HCT116 (cell line): ENCODE measurements at regions not wholly inside any gene's neighbourhood (a gene's known extent, or its start where the extent isn't known, plus 50 kb on each side); places are given as distances from the start of the nearest gene placed in this dataset.

Experiments
- ATAC-seq: fragments of 200-7000 bp; cut with Tn5 transposase; 2 replicates; pipeline ENCODE4 v1.9.1; 2020; ENCODE audit warnings: mild to moderate bottlenecking, moderate library complexity
- BruUV-seq: library from RNA; stranded (reverse); fragments of 400-500 nt; replicated peaks from 2 replicates; lab custom pipeline; 2021; lab: Mats Ljungman, UMichigan
- CTCF ChIA-PET: fragments of 300-600 bp; sonication (Branson Sonifier 250); formaldehyde crosslinking; loops from one replicate; lab custom pipeline; 2021; ENCODE audit warnings: antibody characterized with exemption; lab: Charles Lee
- POLR2A ChIA-PET: fragments of 300-600, 350-600 bp; sonication (Branson Sonifier 250); formaldehyde crosslinking; loops from one replicate; lab custom pipeline; 2021; ENCODE audit warnings: antibody characterized with exemption; lab: Charles Lee
- RAD21 ChIA-PET, 2 experiments: fragments of 300-600 bp; sonication (Branson Sonifier 250); formaldehyde crosslinking; loops; one replicate each; lab custom pipeline; 2023; ENCODE audit warnings: low total read pairs in 2 of 2; ENCODE audit not compliant: uncharacterized antibody in 2 of 2, unreplicated experiment in 2 of 2, low non-redundant PET in 1 of 2; lab: Charles Lee
- DNase-seq: peaks from one replicate; pipeline ENCODE4 v3.0.0-alpha.2; 2010; ENCODE audit warnings: low read depth, low spot score
- H2AFZ ChIP-seq: fragments of 200-600 bp; shearing (Covaris generic), sonication (generic); 2 replicates; pipeline ENCODE4 v1.6.1; 2017; ENCODE audit warnings: low read depth, mixed run types, mixed read lengths, antibody characterized with exemption, low read length; ENCODE audit not compliant: poor library complexity, severe bottlenecking
- H3K27ac ChIP-seq: 2 replicates; pipeline ENCODE4 v1.5.1; 2012; ENCODE audit warnings: low read depth, low read length
- H3K27me3 ChIP-seq: fragments of 200-600 bp; sonication (generic); 2 replicates; pipeline ENCODE4 v1.6.1; 2016; ENCODE audit warnings: mixed run types, low read length, mixed read lengths; ENCODE audit not compliant: insufficient read depth
- H3K36me3 ChIP-seq, 2 experiments: fragments of 200-500 bp in 1 of 2; fragments of 200-600 bp in 1 of 2; sonication (Bioruptor generic) in 1 of 2; sonication (generic) in 1 of 2; 2 replicates each; pipeline versions ENCODE4 v1.5.1 to v1.6.1; 2014 to 2016; ENCODE audit warnings: low read length in 2 of 2, inconsistent platforms in 1 of 2, mixed read lengths in 1 of 2, mixed run types in 1 of 2; ENCODE audit not compliant: insufficient read depth in 2 of 2, control insufficient read depth in 1 of 2
- H3K4me1 ChIP-seq, 2 experiments: fragments of 200-600 bp in 1 of 2; sonication (generic) in 1 of 2; 2 replicates each; pipeline versions ENCODE4 v1.5.1 to v1.6.1; 2012 to 2017; ENCODE audit warnings: low read length in 2 of 2, inconsistent platforms in 1 of 2, mild to moderate bottlenecking in 1 of 2, mixed read lengths in 1 of 2, mixed run types in 1 of 2, moderate library complexity in 1 of 2; ENCODE audit not compliant: insufficient read depth in 2 of 2, control insufficient read depth in 1 of 2
- H3K4me2 ChIP-seq: fragments of 200-600 bp; sonication (generic); 2 replicates; pipeline ENCODE4 v1.6.1; 2017; ENCODE audit warnings: mixed run types, low read length, mixed read lengths
- H3K4me3 ChIP-seq, 2 experiments: fragments of 200-600 bp in 1 of 2; sonication (generic) in 1 of 2; replicated peaks in 1 of 2; 2 replicates each; pipeline ENCODE4 v1.5.1; 2011 to 2016; ENCODE audit warnings: low read length in 2 of 2, control low read depth in 1 of 2, low read depth in 1 of 2, mild to moderate bottlenecking in 1 of 2, mixed read lengths in 1 of 2, mixed run types in 1 of 2
- H3K79me2 ChIP-seq: fragments of 200-600 bp; sonication (generic); 2 replicates; pipeline ENCODE4 v1.6.1; 2017; ENCODE audit warnings: mild to moderate bottlenecking, mixed run types, low read length, moderate library complexity, mixed read lengths; ENCODE audit not compliant: insufficient read depth
- H3K9ac ChIP-seq: fragments of 200-600 bp; sonication (generic); 2 replicates; pipeline ENCODE4 v1.6.1; 2016; ENCODE audit warnings: low read length, mixed read lengths
- H3K9me2 ChIP-seq: fragments of 200-600 bp; sonication (generic), shearing (Covaris generic); 2 replicates; pipeline ENCODE4 v1.6.1; 2017; ENCODE audit warnings: mixed run types, mild to moderate bottlenecking, moderate library complexity; ENCODE audit not compliant: insufficient read depth
- H3K9me3 ChIP-seq, 2 experiments: fragments of 200-500 bp in 1 of 2; fragments of 200-600 bp in 1 of 2; sonication (Bioruptor generic) in 1 of 2; sonication (generic) in 1 of 2; 2 replicates each; pipeline ENCODE4 v1.6.1; 2014 to 2017; ENCODE audit warnings: low read length in 2 of 2, mixed read lengths in 2 of 2, inconsistent platforms in 1 of 2, low read depth in 1 of 2, mild to moderate bottlenecking in 1 of 2, mixed run types in 1 of 2, moderate library complexity in 1 of 2; ENCODE audit not compliant: control insufficient read depth in 1 of 2, insufficient read depth in 1 of 2
- H4K20me1 ChIP-seq: fragments of 200-600 bp; sonication (generic), shearing (Covaris generic); 2 replicates; pipeline ENCODE4 v1.6.1; 2017; ENCODE audit warnings: mixed run types, mild to moderate bottlenecking, moderate library complexity; ENCODE audit not compliant: insufficient read depth
- EGR1 ChIP-seq: IDR thresholded peaks from 2 replicates; pipeline ENCODE4 v1.6.1; 2012; ENCODE audit warnings: low read depth
- ELF1 ChIP-seq: IDR thresholded peaks from 2 replicates; pipeline ENCODE4 v1.6.1; 2012; ENCODE audit warnings: low read depth, borderline replicate concordance
- EZH2 ChIP-seq: fragments of 200-600 bp; sonication (generic); IDR thresholded peaks from 2 replicates; pipeline ENCODE4 v1.6.1; 2017; ENCODE audit warnings: antibody characterized with exemption, mixed run types
- JUND ChIP-seq: IDR thresholded peaks from 2 replicates; pipeline ENCODE4 v1.6.1; 2012
- POLR2AphosphoS5 ChIP-seq: IDR thresholded peaks from 2 replicates; pipeline ENCODE4 v1.6.1; 2011; ENCODE audit warnings: mild to moderate bottlenecking, low read depth, low read length, moderate library complexity
- RAD21 ChIP-seq: IDR thresholded peaks from 2 replicates; pipeline ENCODE4 v1.6.1; 2012; ENCODE audit warnings: low read depth, mild to moderate bottlenecking
- SIN3A ChIP-seq: IDR thresholded peaks from 2 replicates; pipeline ENCODE4 v1.6.1; 2012; ENCODE audit warnings: low read depth
- SP1 ChIP-seq: IDR thresholded peaks from 2 replicates; pipeline ENCODE4 v1.6.1; 2012; ENCODE audit warnings: low read depth
- SRF ChIP-seq: IDR thresholded peaks from 2 replicates; pipeline ENCODE4 v1.6.1; 2012; ENCODE audit warnings: low read depth
- YY1 ChIP-seq: IDR thresholded peaks from 2 replicates; pipeline ENCODE4 v1.6.1; 2011; ENCODE audit warnings: low read length, low read depth, moderate library complexity, mild to moderate bottlenecking; ENCODE audit not compliant: insufficient replicate concordance; ENCODE audit errors: extremely low read depth
- intact Hi-C: fragments of 100-400 bp; cut with micrococcal nuclease; formaldehyde crosslinking; loops from 2 replicates; pipeline ENCODE4 v1.10.0; 2022
- TF ChIP-seq, protein P1 (sequence below): IDR thresholded peaks from 2 replicates; pipeline ENCODE4 v1.6.1; 2012
- TF ChIP-seq, protein P2 (sequence below), 3 experiments: fragments of 200-600 bp in 1 of 3; sonication (generic) in 1 of 3; IDR thresholded peaks in 2 of 3; conservative IDR thresholded peaks in 1 of 3; 2 replicates each; pipeline ENCODE4 v1.5.1; 2012 to 2017; ENCODE audit warnings: low read depth in 2 of 3, low read length in 2 of 3, antibody characterized with exemption in 1 of 3, borderline replicate concordance in 1 of 3, control low read depth in 1 of 3, mild to moderate bottlenecking in 1 of 3, mixed read lengths in 1 of 3, mixed run types in 1 of 3, moderate library complexity in 1 of 3; ENCODE audit not compliant: insufficient read depth in 1 of 3
- TF ChIP-seq, protein P3 (sequence below): IDR thresholded peaks from 2 replicates; pipeline ENCODE4 v1.6.1; 2011; ENCODE audit warnings: mild to moderate bottlenecking, low read length, moderate library complexity; ENCODE audit not compliant: insufficient replicate concordance; ENCODE audit errors: extremely low read depth
- TF ChIP-seq, protein P4 (sequence below): IDR thresholded peaks from 2 replicates; pipeline ENCODE4 v1.6.1; 2012; ENCODE audit warnings: low read depth

GRCh38 chr2:13197248-13197647, 480.5 kb downstream of the TRIB2 start:
- Histone ChIP-seq H3K4me2 (no peak overlapping the region), H3K9ac (no peak overlapping the region), H3K79me2 (no peaks in the 10 kb centered on the region), H3K27me3 (no peaks in the 10 kb centered on the region), H3K27ac (no peak overlapping the region), H3K36me3 (no peaks in the 10 kb centered on the region), H3K4me3 (no peak overlapping the region), H4K20me1 (no peaks in the 10 kb centered on the region), H3K4me1 (no peaks in the 10 kb centered on the region), H2AFZ (no peak overlapping the region), H3K9me3 (no peaks in the 10 kb centered on the region), H3K9me2 (no peaks in the 10 kb centered on the region)
- intact Hi-C loops: loop anchor here (10.0 kb wide), 1 partner anchor 1748 kb away; no protein-coding TSS in a partner anchor
- no TSS peak for BruUV-seq
- POLR2A ChIA-PET: no interaction called here
- TF ChIP-seq, protein P1, sequence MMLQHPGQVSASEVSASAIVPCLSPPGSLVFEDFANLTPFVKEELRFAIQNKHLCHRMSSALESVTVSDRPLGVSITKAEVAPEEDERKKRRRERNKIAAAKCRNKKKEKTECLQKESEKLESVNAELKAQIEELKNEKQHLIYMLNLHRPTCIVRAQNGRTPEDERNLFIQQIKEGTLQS: no peak
- TF ChIP-seq, protein P2, sequence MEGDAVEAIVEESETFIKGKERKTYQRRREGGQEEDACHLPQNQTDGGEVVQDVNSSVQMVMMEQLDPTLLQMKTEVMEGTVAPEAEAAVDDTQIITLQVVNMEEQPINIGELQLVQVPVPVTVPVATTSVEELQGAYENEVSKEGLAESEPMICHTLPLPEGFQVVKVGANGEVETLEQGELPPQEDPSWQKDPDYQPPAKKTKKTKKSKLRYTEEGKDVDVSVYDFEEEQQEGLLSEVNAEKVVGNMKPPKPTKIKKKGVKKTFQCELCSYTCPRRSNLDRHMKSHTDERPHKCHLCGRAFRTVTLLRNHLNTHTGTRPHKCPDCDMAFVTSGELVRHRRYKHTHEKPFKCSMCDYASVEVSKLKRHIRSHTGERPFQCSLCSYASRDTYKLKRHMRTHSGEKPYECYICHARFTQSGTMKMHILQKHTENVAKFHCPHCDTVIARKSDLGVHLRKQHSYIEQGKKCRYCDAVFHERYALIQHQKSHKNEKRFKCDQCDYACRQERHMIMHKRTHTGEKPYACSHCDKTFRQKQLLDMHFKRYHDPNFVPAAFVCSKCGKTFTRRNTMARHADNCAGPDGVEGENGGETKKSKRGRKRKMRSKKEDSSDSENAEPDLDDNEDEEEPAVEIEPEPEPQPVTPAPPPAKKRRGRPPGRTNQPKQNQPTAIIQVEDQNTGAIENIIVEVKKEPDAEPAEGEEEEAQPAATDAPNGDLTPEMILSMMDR (IDR thresholded peaks at IDR 0.05 in 2 of 3, conservative IDR thresholded peaks at IDR 0.05 in 1 of 3; ENCODE audit: borderline replicate concordance in 1 of 3, insufficient read depth in 1 of 3, low read depth in 2 of 3, low read length in 2 of 3): no peak
- TF ChIP-seq POLR2AphosphoS5: no peak
- TF ChIP-seq SRF: no peak
- TF ChIP-seq EGR1: no peak
- TF ChIP-seq, protein P3, sequence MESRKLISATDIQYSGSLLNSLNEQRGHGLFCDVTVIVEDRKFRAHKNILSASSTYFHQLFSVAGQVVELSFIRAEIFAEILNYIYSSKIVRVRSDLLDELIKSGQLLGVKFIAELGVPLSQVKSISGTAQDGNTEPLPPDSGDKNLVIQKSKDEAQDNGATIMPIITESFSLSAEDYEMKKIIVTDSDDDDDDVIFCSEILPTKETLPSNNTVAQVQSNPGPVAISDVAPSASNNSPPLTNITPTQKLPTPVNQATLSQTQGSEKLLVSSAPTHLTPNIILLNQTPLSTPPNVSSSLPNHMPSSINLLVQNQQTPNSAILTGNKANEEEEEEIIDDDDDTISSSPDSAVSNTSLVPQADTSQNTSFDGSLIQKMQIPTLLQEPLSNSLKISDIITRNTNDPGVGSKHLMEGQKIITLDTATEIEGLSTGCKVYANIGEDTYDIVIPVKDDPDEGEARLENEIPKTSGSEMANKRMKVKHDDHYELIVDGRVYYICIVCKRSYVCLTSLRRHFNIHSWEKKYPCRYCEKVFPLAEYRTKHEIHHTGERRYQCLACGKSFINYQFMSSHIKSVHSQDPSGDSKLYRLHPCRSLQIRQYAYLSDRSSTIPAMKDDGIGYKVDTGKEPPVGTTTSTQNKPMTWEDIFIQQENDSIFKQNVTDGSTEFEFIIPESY: no peak
- no peak for TF ChIP-seq ELF1
- TF ChIP-seq JUND: no peak
- no peak for TF ChIP-seq SP1
- TF ChIP-seq EZH2: no peak
- no peak for TF ChIP-seq YY1
- TF ChIP-seq, protein P4, sequence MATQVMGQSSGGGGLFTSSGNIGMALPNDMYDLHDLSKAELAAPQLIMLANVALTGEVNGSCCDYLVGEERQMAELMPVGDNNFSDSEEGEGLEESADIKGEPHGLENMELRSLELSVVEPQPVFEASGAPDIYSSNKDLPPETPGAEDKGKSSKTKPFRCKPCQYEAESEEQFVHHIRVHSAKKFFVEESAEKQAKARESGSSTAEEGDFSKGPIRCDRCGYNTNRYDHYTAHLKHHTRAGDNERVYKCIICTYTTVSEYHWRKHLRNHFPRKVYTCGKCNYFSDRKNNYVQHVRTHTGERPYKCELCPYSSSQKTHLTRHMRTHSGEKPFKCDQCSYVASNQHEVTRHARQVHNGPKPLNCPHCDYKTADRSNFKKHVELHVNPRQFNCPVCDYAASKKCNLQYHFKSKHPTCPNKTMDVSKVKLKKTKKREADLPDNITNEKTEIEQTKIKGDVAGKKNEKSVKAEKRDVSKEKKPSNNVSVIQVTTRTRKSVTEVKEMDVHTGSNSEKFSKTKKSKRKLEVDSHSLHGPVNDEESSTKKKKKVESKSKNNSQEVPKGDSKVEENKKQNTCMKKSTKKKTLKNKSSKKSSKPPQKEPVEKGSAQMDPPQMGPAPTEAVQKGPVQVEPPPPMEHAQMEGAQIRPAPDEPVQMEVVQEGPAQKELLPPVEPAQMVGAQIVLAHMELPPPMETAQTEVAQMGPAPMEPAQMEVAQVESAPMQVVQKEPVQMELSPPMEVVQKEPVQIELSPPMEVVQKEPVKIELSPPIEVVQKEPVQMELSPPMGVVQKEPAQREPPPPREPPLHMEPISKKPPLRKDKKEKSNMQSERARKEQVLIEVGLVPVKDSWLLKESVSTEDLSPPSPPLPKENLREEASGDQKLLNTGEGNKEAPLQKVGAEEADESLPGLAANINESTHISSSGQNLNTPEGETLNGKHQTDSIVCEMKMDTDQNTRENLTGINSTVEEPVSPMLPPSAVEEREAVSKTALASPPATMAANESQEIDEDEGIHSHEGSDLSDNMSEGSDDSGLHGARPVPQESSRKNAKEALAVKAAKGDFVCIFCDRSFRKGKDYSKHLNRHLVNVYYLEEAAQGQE: no peak
- TF ChIP-seq SIN3A: no peak
- TF ChIP-seq RAD21: no peak
- CTCF ChIA-PET: no interaction called here
- DNase-seq (no peak), ATAC-seq (no peak)
- RAD21 ChIA-PET: no interaction called here
